WTC11 (cell line): ENCODE measurements at regions not wholly inside any gene's neighbourhood (a gene's known extent, or its start where the extent isn't known, plus 50 kb on each side); places are given as distances from the start of the nearest gene placed in this dataset.

ENCODE experiments used
- NR2C2 ChIP-seq: sonication (generic); formaldehyde crosslinking; IDR thresholded peaks from 2 replicates; pipeline ENCODE4 v1.8.0; 2022; ENCODE audit warnings: mild to moderate bottlenecking, missing genetic modification reagents
- TF ChIP-seq, protein P1 (sequence below): fragments of 250-450 bp; sonication (Bioruptor Pico); IDR thresholded peaks from 2 replicates; pipeline ENCODE4 v1.9.0; 2021; ENCODE audit warnings: mild to moderate bottlenecking, borderline replicate concordance
- TF ChIP-seq, protein P2 (sequence below): fragments of 200-600 bp; IDR thresholded peaks from 2 replicates; pipeline ENCODE4 v1.8.0; 2022; ENCODE audit warnings: antibody characterized with exemption

DNA sequence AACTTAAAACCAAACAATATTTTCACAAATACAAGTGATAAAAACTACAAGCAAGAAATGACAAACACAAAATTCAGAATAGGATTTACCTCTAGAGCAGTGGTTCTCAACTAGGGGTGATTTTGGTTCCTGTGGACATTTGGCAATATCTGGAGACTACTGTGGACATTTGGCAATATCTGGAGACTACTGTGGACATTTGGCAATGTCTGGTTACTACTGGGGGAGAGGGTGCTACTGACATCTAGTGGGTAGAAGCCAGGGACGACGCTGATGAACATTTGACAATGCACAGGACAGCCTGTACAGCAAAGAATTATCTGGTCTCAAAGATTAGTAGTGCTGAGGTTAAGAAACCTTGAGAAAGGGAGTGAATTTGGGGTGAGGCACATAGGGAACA, 169.8 kb downstream of the CLCN4 start:
- TF ChIP-seq, protein P1, sequence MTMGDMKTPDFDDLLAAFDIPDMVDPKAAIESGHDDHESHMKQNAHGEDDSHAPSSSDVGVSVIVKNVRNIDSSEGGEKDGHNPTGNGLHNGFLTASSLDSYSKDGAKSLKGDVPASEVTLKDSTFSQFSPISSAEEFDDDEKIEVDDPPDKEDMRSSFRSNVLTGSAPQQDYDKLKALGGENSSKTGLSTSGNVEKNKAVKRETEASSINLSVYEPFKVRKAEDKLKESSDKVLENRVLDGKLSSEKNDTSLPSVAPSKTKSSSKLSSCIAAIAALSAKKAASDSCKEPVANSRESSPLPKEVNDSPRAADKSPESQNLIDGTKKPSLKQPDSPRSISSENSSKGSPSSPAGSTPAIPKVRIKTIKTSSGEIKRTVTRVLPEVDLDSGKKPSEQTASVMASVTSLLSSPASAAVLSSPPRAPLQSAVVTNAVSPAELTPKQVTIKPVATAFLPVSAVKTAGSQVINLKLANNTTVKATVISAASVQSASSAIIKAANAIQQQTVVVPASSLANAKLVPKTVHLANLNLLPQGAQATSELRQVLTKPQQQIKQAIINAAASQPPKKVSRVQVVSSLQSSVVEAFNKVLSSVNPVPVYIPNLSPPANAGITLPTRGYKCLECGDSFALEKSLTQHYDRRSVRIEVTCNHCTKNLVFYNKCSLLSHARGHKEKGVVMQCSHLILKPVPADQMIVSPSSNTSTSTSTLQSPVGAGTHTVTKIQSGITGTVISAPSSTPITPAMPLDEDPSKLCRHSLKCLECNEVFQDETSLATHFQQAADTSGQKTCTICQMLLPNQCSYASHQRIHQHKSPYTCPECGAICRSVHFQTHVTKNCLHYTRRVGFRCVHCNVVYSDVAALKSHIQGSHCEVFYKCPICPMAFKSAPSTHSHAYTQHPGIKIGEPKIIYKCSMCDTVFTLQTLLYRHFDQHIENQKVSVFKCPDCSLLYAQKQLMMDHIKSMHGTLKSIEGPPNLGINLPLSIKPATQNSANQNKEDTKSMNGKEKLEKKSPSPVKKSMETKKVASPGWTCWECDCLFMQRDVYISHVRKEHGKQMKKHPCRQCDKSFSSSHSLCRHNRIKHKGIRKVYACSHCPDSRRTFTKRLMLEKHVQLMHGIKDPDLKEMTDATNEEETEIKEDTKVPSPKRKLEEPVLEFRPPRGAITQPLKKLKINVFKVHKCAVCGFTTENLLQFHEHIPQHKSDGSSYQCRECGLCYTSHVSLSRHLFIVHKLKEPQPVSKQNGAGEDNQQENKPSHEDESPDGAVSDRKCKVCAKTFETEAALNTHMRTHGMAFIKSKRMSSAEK (CRISPR knock-in tag), result no peak
- TF ChIP-seq, protein P2, sequence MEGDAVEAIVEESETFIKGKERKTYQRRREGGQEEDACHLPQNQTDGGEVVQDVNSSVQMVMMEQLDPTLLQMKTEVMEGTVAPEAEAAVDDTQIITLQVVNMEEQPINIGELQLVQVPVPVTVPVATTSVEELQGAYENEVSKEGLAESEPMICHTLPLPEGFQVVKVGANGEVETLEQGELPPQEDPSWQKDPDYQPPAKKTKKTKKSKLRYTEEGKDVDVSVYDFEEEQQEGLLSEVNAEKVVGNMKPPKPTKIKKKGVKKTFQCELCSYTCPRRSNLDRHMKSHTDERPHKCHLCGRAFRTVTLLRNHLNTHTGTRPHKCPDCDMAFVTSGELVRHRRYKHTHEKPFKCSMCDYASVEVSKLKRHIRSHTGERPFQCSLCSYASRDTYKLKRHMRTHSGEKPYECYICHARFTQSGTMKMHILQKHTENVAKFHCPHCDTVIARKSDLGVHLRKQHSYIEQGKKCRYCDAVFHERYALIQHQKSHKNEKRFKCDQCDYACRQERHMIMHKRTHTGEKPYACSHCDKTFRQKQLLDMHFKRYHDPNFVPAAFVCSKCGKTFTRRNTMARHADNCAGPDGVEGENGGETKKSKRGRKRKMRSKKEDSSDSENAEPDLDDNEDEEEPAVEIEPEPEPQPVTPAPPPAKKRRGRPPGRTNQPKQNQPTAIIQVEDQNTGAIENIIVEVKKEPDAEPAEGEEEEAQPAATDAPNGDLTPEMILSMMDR, result no peak
- TF ChIP-seq NR2C2 (CRISPR knock-in tag), result no peak
